Lung (tissue), 11 donors: ENCODE measurements at regions not wholly inside any gene's neighbourhood (a gene's known extent, or its start where the extent isn't known, plus 50 kb on each side); places are given as distances from the start of the nearest gene placed in this dataset.
A peak's percentile ranks its signal among the peaks of the same experiment; 100 is the strongest.

Experiments
- ATAC-seq: fragments of 200-7000 bp; cut with Tn5 transposase; one replicate; pipeline ENCODE4 v1.9.1; 2020; ENCODE audit warnings: moderate number of reproducible peaks; ENCODE audit not compliant: insufficient read depth, low FRiP score
- DNase-seq, 3 donors: peaks; one replicate each; pipeline ENCODE4 v3.0.0-alpha.2; 2013 to 2017
- H3K27ac ChIP-seq, 2 donors: one replicate each; pipeline ENCODE4 v1.5.1; 2013; ENCODE audit warnings: mild to moderate bottlenecking in 2 of 2, moderate library complexity in 2 of 2, control low read depth in 1 of 2, inconsistent platforms in 1 of 2, low read depth in 1 of 2, low read length in 1 of 2
- H3K27me3 ChIP-seq, 3 donors: one replicate each; pipeline ENCODE4 v1.5.1; 2013; ENCODE audit warnings: low read length in 2 of 3; ENCODE audit not compliant: control insufficient read depth in 3 of 3, insufficient read depth in 3 of 3
- H3K36me3 ChIP-seq, 4 donors: one replicate each; pipeline ENCODE4 v1.5.1; 2013; ENCODE audit warnings: low read length in 4 of 4, mild to moderate bottlenecking in 1 of 4, moderate library complexity in 1 of 4; ENCODE audit not compliant: control insufficient read depth in 4 of 4, insufficient read depth in 4 of 4
- H3K4me1 ChIP-seq, 5 donors: one replicate each; pipeline ENCODE4 v1.5.1; 2013; ENCODE audit warnings: low read length in 5 of 5, mild to moderate bottlenecking in 2 of 5, moderate library complexity in 1 of 5; ENCODE audit not compliant: control insufficient read depth in 5 of 5, insufficient read depth in 5 of 5
- H3K4me3 ChIP-seq: one replicate; pipeline ENCODE4 v1.5.1; 2013; ENCODE audit warnings: mild to moderate bottlenecking, control low read depth, moderate library complexity
- H3K9ac ChIP-seq, 2 donors: one replicate each; pipeline ENCODE4 v1.5.1; 2013; ENCODE audit warnings: low read length in 2 of 2, control low read depth in 1 of 2; ENCODE audit not compliant: insufficient read depth in 1 of 2
- H3K9me3 ChIP-seq, 4 donors: one replicate each; pipeline ENCODE4 v1.5.1; 2013; ENCODE audit warnings: low read length in 3 of 4, mild to moderate bottlenecking in 1 of 4, moderate library complexity in 1 of 4; ENCODE audit not compliant: control insufficient read depth in 4 of 4, insufficient read depth in 3 of 4
- WGBS, 2 donors: extraction: QIAGEN DNeasy Blood & Tissue Kit; methylation state at CpG; one replicate each; pipeline ENCODE4 v1.1.7; 2013; 5-methylcytosine and 5-hydroxymethylcytosine counted together
- TF ChIP-seq, protein P1 (sequence below): IDR thresholded peaks from 2 replicates; pipeline ENCODE4 v1.5.1; 2012; ENCODE audit warnings: mild to moderate bottlenecking; ENCODE audit errors: control extremely low read depth, extremely low read depth
- donor health status: control.
- donor health status: control.
- donor health status: Bipolar disorder and iron deficiency.
- donor health status: healthy.
- donor health status: DM: yes; HTN: yes; CAD: no.

DNA sequence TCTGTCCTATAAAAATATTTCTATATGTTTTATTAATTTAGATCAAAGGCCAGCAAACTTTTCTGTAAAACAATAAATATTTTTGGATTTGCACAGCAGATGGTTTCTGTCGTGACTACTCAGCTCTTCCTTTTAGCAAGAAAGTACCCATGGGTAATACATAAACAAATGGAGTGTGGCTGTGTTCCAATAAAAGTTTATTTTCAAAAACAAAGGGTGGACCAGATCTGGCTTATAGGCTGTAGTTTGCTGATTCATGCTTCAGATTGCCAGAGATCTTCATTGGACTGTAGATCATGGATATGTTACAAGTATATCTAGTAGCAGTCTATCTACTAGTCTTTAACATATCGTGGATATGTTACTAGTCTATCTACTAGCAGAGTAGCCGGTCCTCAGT, 590.5 kb downstream of the CSNK1G3 start:
- TF ChIP-seq, protein P1, sequence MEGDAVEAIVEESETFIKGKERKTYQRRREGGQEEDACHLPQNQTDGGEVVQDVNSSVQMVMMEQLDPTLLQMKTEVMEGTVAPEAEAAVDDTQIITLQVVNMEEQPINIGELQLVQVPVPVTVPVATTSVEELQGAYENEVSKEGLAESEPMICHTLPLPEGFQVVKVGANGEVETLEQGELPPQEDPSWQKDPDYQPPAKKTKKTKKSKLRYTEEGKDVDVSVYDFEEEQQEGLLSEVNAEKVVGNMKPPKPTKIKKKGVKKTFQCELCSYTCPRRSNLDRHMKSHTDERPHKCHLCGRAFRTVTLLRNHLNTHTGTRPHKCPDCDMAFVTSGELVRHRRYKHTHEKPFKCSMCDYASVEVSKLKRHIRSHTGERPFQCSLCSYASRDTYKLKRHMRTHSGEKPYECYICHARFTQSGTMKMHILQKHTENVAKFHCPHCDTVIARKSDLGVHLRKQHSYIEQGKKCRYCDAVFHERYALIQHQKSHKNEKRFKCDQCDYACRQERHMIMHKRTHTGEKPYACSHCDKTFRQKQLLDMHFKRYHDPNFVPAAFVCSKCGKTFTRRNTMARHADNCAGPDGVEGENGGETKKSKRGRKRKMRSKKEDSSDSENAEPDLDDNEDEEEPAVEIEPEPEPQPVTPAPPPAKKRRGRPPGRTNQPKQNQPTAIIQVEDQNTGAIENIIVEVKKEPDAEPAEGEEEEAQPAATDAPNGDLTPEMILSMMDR, result no peak
- Histone ChIP-seq H3K27me3 (no peaks in the 10 kb centered on the region), H3K4me1 (peaks cover 0 to 15% (median 3%) of the 10 kb centered on the region in 5 donors), H3K9me3 (no peaks in the 10 kb centered on the region), H3K9ac (no peak overlapping the region), H3K4me3 (no peak overlapping the region), H3K36me3 (no peaks in the 10 kb centered on the region), H3K27ac (no peak overlapping the region)
- 78 to 80% methylated on average over 3 of the region's 3 CpGs for WGBS, 2 donors
- ATAC-seq (no peak), DNase-seq (peak in 2 of 3 donors; percentile 88 to 89)

DNA sequence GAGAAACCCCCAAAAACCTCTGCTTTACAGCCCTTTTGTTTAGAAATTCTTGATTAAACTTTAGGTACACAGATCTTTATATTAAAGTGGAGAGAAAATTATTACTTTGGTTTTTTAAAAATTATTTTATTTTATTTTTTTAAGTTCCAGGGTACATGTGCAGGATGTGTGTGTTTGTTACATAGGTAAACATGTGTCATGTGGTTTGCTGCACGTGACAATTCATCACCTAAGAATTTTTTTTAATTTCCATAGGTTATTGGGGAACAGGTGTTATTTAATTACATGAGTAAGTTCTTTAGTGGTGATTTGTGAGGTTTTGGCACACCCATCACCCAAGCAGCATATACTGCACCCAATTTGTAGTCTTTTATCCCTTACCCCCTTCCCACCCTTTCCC, 581.7 kb downstream of the CSNK1G3 start:
- no peak for ATAC-seq
- H3K9me3 ChIP-seq, result peaks cover 0 to 5% (median 0%) of the 10 kb centered on the region in 4 donors
- WGBS, 2 donors, result 90% methylated on average over 1 of the region's 1 CpG

DNA sequence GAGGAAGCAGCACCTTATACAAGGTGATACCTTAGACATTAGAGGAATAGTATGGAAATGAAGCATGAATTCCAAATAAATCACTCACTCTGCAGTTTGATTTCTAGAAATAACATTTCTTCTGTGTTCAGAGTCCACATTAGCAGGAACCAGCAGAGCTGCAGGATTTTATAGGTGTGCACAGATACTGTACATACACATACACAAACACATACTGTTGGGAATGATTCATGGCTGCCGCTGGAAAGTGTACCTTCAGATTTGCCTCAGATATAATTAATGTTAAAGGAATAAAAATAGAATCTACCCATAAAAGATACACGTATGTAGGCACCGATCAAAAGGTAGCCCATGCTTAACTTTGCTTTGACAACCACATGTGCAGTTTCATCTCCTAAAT, 578.1 kb downstream of the CSNK1G3 start:
- H3K4me3 ChIP-seq, result no peak overlapping the region
- H3K36me3 ChIP-seq, result no peaks in the 10 kb centered on the region
- 96% methylated on average over 3 of the region's 3 CpGs for WGBS, 2 donors
- peaks cover 0 to 14% (median 0%) of the 10 kb centered on the region in 5 donors for H3K4me1 ChIP-seq
- no peak overlapping the region for H3K9ac ChIP-seq
- peaks cover 0 to under 1% (median 0%) of the 10 kb centered on the region in 4 donors for H3K9me3 ChIP-seq
- TF ChIP-seq, protein P1, result no peak
- DNase-seq (no peak), ATAC-seq (no peak)
- no peaks in the 10 kb centered on the region for H3K27me3 ChIP-seq
- H3K27ac ChIP-seq, result no peak overlapping the region

More for the DNA sequence above, 581.7 kb downstream of the CSNK1G3 start:
- no peaks in the 10 kb centered on the region for H3K36me3 ChIP-seq
- no peaks in the 10 kb centered on the region for H3K27me3 ChIP-seq
- H3K27ac ChIP-seq, result no peak overlapping the region
- peaks cover 0 to 10% (median 0%) of the 10 kb centered on the region in 5 donors for H3K4me1 ChIP-seq
- H3K4me3 ChIP-seq, result no peak overlapping the region
- no peak overlapping the region for H3K9ac ChIP-seq
- no peak for DNase-seq
- TF ChIP-seq, protein P1, result no peak

DNA sequence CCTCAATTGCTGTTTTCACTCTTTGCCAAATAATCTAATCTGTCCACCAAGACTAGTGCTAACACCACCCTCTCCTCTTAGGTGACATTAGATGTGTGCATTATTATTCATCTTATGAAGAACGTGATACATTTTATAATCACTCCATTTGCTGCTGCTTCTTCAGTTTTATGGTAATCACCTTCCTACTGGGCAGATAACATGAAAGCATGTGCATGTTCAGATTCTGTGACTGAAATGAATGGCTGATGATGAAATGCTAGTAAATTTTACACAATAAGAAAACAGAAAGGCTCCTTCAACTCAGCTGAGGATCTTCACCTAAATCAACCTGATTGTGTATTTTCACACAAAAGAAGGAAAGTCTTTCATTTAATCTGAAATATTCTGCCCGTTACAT, 577.6 kb downstream of the CSNK1G3 start:
- TF ChIP-seq, protein P1, result no peak
- ATAC-seq, result no peak
- 86 to 91% methylated on average over 2 of the region's 2 CpGs for WGBS, 2 donors

More for the DNA sequence above, 577.6 kb downstream of the CSNK1G3 start:
- Histone ChIP-seq H3K27me3 (no peaks in the 10 kb centered on the region), H3K36me3 (no peaks in the 10 kb centered on the region), H3K9ac (no peak overlapping the region), H3K27ac (no peak overlapping the region), H3K4me3 (no peak overlapping the region), H3K9me3 (no peaks in the 10 kb centered on the region), H3K4me1 (peaks cover 0 to 14% (median 0%) of the 10 kb centered on the region in 5 donors)
- no peak for DNase-seq
